AG04450 (cell line): ENCODE measurements at regions not wholly inside any gene's neighbourhood (a gene's known extent, or its start where the extent isn't known, plus 50 kb on each side); places are given as distances from the start of the nearest gene placed in this dataset.

Source experiments
- CTCF ChIA-PET: fragments of 300-600, 350-600 bp; formaldehyde crosslinking; extraction: SDS; loops from one replicate; lab custom pipeline; 2022; ENCODE audit warnings: antibody characterized with exemption, inconsistent platforms; lab: Charles Lee
- POLR2A ChIA-PET: fragments of 350-600 bp; formaldehyde crosslinking; extraction: SDS; loops from one replicate; lab custom pipeline; 2021; ENCODE audit warnings: antibody characterized with exemption, inconsistent platforms; lab: Yijun Ruan, JAX
- DNase-seq: peaks from one replicate; pipeline ENCODE4 v3.0.0-alpha.2; 2011; ENCODE audit warnings: low read depth, low spot score
- H3K27ac ChIP-seq: one replicate; pipeline ENCODE4 v1.5.1; 2012; ENCODE audit warnings: low read depth, low read length, control low read depth
- H3K27me3 ChIP-seq: one replicate; pipeline ENCODE4 v1.6.0; 2012; ENCODE audit warnings: low read length; ENCODE audit not compliant: control insufficient read depth, insufficient read depth
- H3K4me3 ChIP-seq: 2 replicates; pipeline ENCODE4 v1.5.1; 2011; ENCODE audit warnings: mild to moderate bottlenecking, low read depth, low read length, control low read depth
- H3K9me3 ChIP-seq: 2 replicates; pipeline ENCODE4 v1.5.1; 2012; ENCODE audit warnings: low read length; ENCODE audit not compliant: control insufficient read depth, insufficient read depth
- CTCF ChIP-seq: IDR thresholded peaks from 2 replicates; pipeline ENCODE4 v1.5.1; 2011; ENCODE audit warnings: low read depth, low read length, control low read depth, inconsistent platforms

- H3K4me3 ChIP-seq, result no peak overlapping the region
- H3K9me3 ChIP-seq, result no peaks in the 10 kb centered on the region
- CTCF ChIA-PET, result interaction anchor here (1.2 kb wide), 1 partner anchor 785 kb away, joined by 3 read pairs; no protein-coding TSS in a partner anchor
- no peak for TF ChIP-seq CTCF
- POLR2A ChIA-PET, result no interaction called here
- DNase-seq, result no peak
- no peaks in the 10 kb centered on the region for H3K27me3 ChIP-seq
- H3K27ac ChIP-seq, result no peak overlapping the region
Observed at GRCh38 chr2:66866331-66867062, 431.6 kb downstream of the MEIS1 start.

DNA sequence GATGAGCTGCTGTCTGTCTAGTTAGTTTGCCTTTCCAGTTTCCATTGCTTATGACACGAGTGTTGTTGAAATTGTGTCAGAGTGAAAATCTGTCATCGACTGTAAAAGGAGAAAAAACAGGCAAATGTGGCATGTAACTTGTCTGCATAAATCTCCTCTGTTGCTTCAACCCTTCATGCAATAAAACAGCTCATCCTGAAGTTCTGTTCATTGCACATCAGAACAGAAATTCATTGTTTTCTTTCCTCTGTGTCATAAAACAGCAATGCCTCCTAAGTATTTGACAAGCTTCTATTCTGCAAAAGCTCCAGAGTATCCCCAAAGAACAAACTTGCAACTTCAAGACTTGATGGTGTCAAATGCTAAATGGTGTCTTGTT, 432.1 kb downstream of the MEIS1 start:
- Histone ChIP-seq H3K4me3 (no peak overlapping the region), H3K27ac (no peak overlapping the region), H3K9me3 (no peaks in the 10 kb centered on the region), H3K27me3 (no peaks in the 10 kb centered on the region)
- no peak for TF ChIP-seq CTCF
- CTCF ChIA-PET, result interaction anchor here (1.2 kb wide), 1 partner anchor 784 kb away, joined by 3 read pairs; no protein-coding TSS in a partner anchor
- DNase-seq, result no peak
- POLR2A ChIA-PET, result no interaction called here

DNA sequence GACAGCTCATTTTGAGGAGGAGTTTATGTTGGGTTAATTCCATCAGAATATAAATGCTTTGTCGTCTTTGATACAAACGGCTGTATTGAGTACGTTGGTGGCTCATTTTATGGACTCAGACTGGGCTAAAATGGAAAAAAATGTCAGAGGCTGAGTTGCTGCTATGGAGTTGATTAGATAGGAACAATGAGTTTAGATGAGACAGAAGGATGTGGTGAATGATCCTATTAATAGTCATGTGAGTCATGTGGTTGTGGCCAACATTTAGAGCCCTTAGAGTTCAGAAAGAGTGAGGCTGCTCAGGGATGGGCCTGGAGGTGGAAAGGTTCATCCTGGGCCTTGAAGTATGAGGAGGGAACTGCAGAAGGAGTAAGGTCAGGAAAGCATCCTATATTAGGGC, 434.2 kb downstream of the MEIS1 start:
- peak overlapping the region; percentile 34 for H3K27ac ChIP-seq

DNA sequence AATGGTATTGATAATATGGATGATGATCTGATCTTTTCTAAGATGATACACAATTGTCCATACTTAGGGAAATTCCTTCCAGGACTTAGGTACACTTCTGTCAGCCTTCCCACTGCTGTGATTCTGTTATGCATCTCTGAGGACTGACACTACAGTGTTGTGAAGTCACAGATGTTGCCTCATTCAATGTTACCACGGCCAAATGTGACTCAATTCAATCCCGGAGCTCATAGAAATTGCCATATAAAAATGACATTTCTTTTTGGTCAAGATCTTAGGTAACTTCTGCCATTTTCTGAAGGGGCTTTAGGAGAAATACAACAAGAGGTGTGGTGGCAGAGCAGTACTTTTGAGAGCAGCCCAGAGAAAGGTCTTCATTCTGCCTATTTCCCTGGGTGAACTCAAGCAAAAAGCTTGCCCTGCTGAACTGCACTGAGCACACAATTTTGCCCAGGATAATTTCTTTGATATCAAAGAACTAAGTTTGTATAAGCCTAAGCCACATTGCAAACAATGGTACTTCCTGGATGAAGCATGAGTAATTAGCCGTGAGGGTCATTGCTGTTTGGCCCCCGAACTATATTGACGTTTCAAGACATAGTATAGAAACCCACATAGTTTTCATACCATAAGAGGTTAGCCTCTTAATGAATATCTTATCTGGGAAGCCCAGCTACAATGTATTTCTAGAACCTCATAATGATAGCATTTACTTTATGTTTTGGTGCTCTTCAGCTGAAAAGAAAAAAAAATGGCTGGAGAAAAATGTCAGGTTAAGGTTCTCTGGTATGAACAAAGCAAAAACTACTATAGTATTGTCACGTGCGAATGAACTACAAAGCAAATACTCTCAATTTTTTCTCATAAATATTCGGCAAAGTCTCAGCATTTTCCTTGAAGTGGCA, 437.4 kb downstream of the MEIS1 start:
- POLR2A ChIA-PET, result interaction anchor here (1.7 to 3.2 kb wide), 2 partner anchors 9 to 17 kb away, joined by 5 to 17 read pairs; no protein-coding TSS in a partner anchor
- CTCF ChIA-PET, result interaction anchor here (0.6 to 1.1 kb wide), 2 partner anchors 297 to 443 kb away, joined by 3 to 5 read pairs; no protein-coding TSS in a partner anchor

More for the DNA sequence above, 434.2 kb downstream of the MEIS1 start:
- Histone ChIP-seq H3K4me3 (no peak overlapping the region), H3K9me3 (no peaks in the 10 kb centered on the region), H3K27me3 (no peaks in the 10 kb centered on the region)
- no peak for TF ChIP-seq CTCF
- CTCF ChIA-PET, result interaction anchor here (0.5 kb wide), 1 partner anchor 130 kb away, joined by 4 read pairs; no protein-coding TSS in a partner anchor
- POLR2A ChIA-PET, result no interaction called here
- DNase-seq, result no peak

More for the DNA sequence above, 437.4 kb downstream of the MEIS1 start:
- no peak for TF ChIP-seq CTCF
- H3K27me3 ChIP-seq, result no peaks in the 10 kb centered on the region
- peak overlapping the region; percentile 82 for H3K27ac ChIP-seq
- DNase-seq, result peak; percentile 41
- H3K4me3 ChIP-seq, result no peak overlapping the region
- no peaks in the 10 kb centered on the region for H3K9me3 ChIP-seq
